Iris pigment epithelial cell (primary cell): ENCODE measurements at regions not wholly inside any gene's neighbourhood (a gene's known extent, or its start where the extent isn't known, plus 50 kb on each side); places are given as distances from the start of the nearest gene placed in this dataset.
"Not testable (repeated sequence)": the region's sequence is repeated elsewhere in the genome, so short reads cannot be mapped to it uniquely, and the experiment has no call there.

ENCODE experiments used
- DNase-seq: peaks from one replicate; pipeline ENCODE4 v3.0.0-alpha.2; 2011; ENCODE audit warnings: low read depth

GRCh38 chr16:17011712-17012111, 459.0 kb downstream of the XYLT1 start:
- DNase-seq, result no peak

GRCh38 chr16:17013038-17013437, 457.7 kb downstream of the XYLT1 start:
- no peak for DNase-seq

GRCh38 chr16:17014484-17015121, 456.2 kb downstream of the XYLT1 start:
- DNase-seq, result no peak

GRCh38 chr16:17015702-17016101, 455.1 kb downstream of the XYLT1 start:
- DNase-seq, result no peak

GRCh38 chr16:17017442-17017841, 453.3 kb downstream of the XYLT1 start:
- no peak for DNase-seq

GRCh38 chr16:17018585-17018939, 452.2 kb downstream of the XYLT1 start:
- DNase-seq, result no peak

- no peak for DNase-seq
Observed at GRCh38 chr16:17019366-17019765, 451.4 kb downstream of the XYLT1 start.

GRCh38 chr16:17023606-17024005, 447.2 kb downstream of the XYLT1 start:
- no peak for DNase-seq

GRCh38 chr16:17024514-17024913, 446.2 kb downstream of the XYLT1 start:
- no peak for DNase-seq

- DNase-seq, result no peak
Observed at GRCh38 chr16:17026600-17027242, 444.0 kb downstream of the XYLT1 start.

- no peak for DNase-seq
Observed at GRCh38 chr16:17027488-17028129, 443.2 kb downstream of the XYLT1 start.

- no peak for DNase-seq
Observed at GRCh38 chr16:17029602-17030350, 441.0 kb downstream of the XYLT1 start.

GRCh38 chr16:17031484-17032268, 439.1 kb downstream of the XYLT1 start:
- DNase-seq, result no peak

GRCh38 chr16:17032332-17032731, 438.4 kb downstream of the XYLT1 start:
- DNase-seq, result no peak

- DNase-seq, result no peak
Observed at GRCh38 chr16:17034477-17035252, 436.1 kb downstream of the XYLT1 start.

- DNase-seq, result no peak
Observed at GRCh38 chr16:17037499-17037898, 433.3 kb downstream of the XYLT1 start.

GRCh38 chr16:17038415-17038814, 432.3 kb downstream of the XYLT1 start:
- DNase-seq, result no peak

GRCh38 chr16:17049109-17049508, 421.7 kb downstream of the XYLT1 start:
- not testable (repeated sequence) for DNase-seq

GRCh38 chr16:17050468-17050867, 420.3 kb downstream of the XYLT1 start:
- no peak for DNase-seq
